PC-3 (cell line): ENCODE measurements at regions not wholly inside any gene's neighbourhood (a gene's known extent, or its start where the extent isn't known, plus 50 kb on each side); places are given as distances from the start of the nearest gene placed in this dataset.

Experiments
- EZH2phosphoT487 ChIP-seq: fragments of 300-600 bp; sonication (generic); IDR thresholded peaks from 2 replicates; pipeline ENCODE4 v1.6.1; 2018; ENCODE audit warnings: mild to moderate bottlenecking, antibody characterized with exemption, low read length, borderline replicate concordance
- TF ChIP-seq, protein P1 (sequence below): fragments of 300-600 bp; sonication (generic); conservative IDR thresholded peaks from 2 replicates; pipeline ENCODE4 v1.5.1; 2017; ENCODE audit warnings: antibody characterized with exemption, low read depth, mild to moderate bottlenecking, low read length

DNA sequence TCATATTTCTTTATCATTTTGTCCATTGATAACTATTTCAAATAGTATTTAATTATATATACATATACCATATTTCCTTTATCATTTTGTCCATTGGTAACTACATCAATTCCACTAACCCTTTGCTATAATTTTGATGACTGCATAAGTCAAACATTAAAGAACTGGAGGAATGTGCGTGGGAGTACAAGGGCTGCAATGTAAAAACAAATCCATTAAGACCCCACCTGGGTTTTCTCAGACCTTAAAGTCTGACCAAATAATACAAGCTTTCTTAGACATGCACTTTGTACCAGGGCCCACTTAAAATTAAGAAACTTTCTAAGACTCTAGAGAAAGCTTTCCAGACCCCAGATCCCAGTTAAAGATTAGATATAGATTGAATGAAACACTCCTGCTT lies 1622.4 kb upstream of the PCDH10 start:
- no peak for TF ChIP-seq EZH2phosphoT487
- TF ChIP-seq, protein P1, sequence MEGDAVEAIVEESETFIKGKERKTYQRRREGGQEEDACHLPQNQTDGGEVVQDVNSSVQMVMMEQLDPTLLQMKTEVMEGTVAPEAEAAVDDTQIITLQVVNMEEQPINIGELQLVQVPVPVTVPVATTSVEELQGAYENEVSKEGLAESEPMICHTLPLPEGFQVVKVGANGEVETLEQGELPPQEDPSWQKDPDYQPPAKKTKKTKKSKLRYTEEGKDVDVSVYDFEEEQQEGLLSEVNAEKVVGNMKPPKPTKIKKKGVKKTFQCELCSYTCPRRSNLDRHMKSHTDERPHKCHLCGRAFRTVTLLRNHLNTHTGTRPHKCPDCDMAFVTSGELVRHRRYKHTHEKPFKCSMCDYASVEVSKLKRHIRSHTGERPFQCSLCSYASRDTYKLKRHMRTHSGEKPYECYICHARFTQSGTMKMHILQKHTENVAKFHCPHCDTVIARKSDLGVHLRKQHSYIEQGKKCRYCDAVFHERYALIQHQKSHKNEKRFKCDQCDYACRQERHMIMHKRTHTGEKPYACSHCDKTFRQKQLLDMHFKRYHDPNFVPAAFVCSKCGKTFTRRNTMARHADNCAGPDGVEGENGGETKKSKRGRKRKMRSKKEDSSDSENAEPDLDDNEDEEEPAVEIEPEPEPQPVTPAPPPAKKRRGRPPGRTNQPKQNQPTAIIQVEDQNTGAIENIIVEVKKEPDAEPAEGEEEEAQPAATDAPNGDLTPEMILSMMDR, result no peak
